Tibial nerve (tissue), 4 donors: ENCODE measurements at regions not wholly inside any gene's neighbourhood (a gene's known extent, or its start where the extent isn't known, plus 50 kb on each side); places are given as distances from the start of the nearest gene placed in this dataset.

Experiments
- DNase-seq, 2 donors: peaks; one replicate each; pipeline ENCODE4 v3.0.0-alpha.2; 2019; ENCODE audit warnings: low spot score in 2 of 2
- H3K27ac ChIP-seq, 4 donors: fragments of 200-600 bp; sonication (generic) in 3 of 4; one replicate each; pipeline ENCODE4 v1.5.1; 2017 to 2019; ENCODE audit warnings: mild to moderate bottlenecking in 1 of 4
- H3K27me3 ChIP-seq, 2 donors: fragments of 200-600 bp; sonication (generic) in 1 of 2; one replicate each; pipeline versions ENCODE4 v1.5.1 to v1.6.0; 2017 to 2019
- H3K36me3 ChIP-seq, 3 donors: fragments of 200-600 bp; sonication (generic); one replicate each; pipeline ENCODE4 v1.5.1; 2018 to 2019
- H3K4me1 ChIP-seq, 4 donors: fragments of 200-600 bp; sonication (generic) in 3 of 4; one replicate each; pipeline ENCODE4 v1.5.1; 2017 to 2019
- H3K4me3 ChIP-seq, 4 donors: fragments of 200-600 bp; sonication (generic) in 3 of 4; one replicate each; pipeline ENCODE4 v1.5.1; 2017 to 2019; ENCODE audit warnings: mild to moderate bottlenecking in 1 of 4, moderate library complexity in 1 of 4
- H3K9me3 ChIP-seq, 4 donors: fragments of 200-600 bp; sonication (generic) in 3 of 4; one replicate each; pipeline ENCODE4 v1.5.1; 2017 to 2019
- CTCF ChIP-seq, 5 experiments: fragments of 200-600 bp in 3 of 5; fragments of 450-650 bp in 2 of 5; sonication (generic) in 3 of 5; IDR thresholded peaks; one replicate each; pipeline ENCODE4 v1.5.1; 2016 to 2019; ENCODE audit warnings: antibody characterized with exemption in 5 of 5, mild to moderate bottlenecking in 3 of 5, moderate library complexity in 2 of 5
- EP300 ChIP-seq, 2 donors: sonication (generic); formaldehyde crosslinking; IDR thresholded peaks; one replicate each; pipeline ENCODE4 v1.6.1; 2017; ENCODE audit warnings: antibody characterized with exemption in 2 of 2, mild to moderate bottlenecking in 1 of 2
- POLR2A ChIP-seq, 2 donors: fragments of 450-650 bp; IDR thresholded peaks; one replicate each; pipeline ENCODE4 v1.6.1; 2017; ENCODE audit warnings: antibody characterized with exemption in 2 of 2, mild to moderate bottlenecking in 2 of 2, moderate library complexity in 2 of 2
- WGBS, 2 donors: methylation state at CpG; one replicate each; pipeline ENCODE4 v1.1.5; 2018; 5-methylcytosine and 5-hydroxymethylcytosine counted together

- no peaks in the 10 kb centered on the region for H3K9me3 ChIP-seq
- no peaks in the 10 kb centered on the region for H3K27me3 ChIP-seq
- DNase-seq: no peak
- WGBS, 2 donors: 72 to 75% methylated on average over 1 of the region's 1 CpG
- no peaks in the 10 kb centered on the region for H3K4me1 ChIP-seq
- H3K36me3 ChIP-seq: no peaks in the 10 kb centered on the region
- TF ChIP-seq EP300 (IDR thresholded peaks at IDR 0.05) (no peak), CTCF (IDR thresholded peaks at IDR 0.05) (no peak), POLR2A (IDR thresholded peaks at IDR 0.05) (no peak)
- H3K27ac ChIP-seq: no peak overlapping the region
- H3K4me3 ChIP-seq: no peak overlapping the region
Observed at GRCh38 chr1:14321422-14321821, 277.1 kb upstream of the KAZN start.

- H3K9me3 ChIP-seq: no peaks in the 10 kb centered on the region
- no peak for TF ChIP-seq POLR2A (IDR thresholded peaks at IDR 0.05)
- TF ChIP-seq EP300 (IDR thresholded peaks at IDR 0.05): no peak
- TF ChIP-seq CTCF (IDR thresholded peaks at IDR 0.05): no peak
- no peak overlapping the region for H3K27ac ChIP-seq
- no peak for DNase-seq
- whole genome bisulfite sequencing, 2 donors: 37 to 48% methylated on average over 2 of the region's 2 CpGs
- H3K4me1 ChIP-seq: no peaks in the 10 kb centered on the region
- no peaks in the 10 kb centered on the region for H3K27me3 ChIP-seq
- H3K4me3 ChIP-seq: no peak overlapping the region
- no peaks in the 10 kb centered on the region for H3K36me3 ChIP-seq
Observed at GRCh38 chr1:14323568-14324247, 274.8 kb upstream of the KAZN start.

- H3K36me3 ChIP-seq: no peaks in the 10 kb centered on the region
- no peaks in the 10 kb centered on the region for H3K27me3 ChIP-seq
- no peak overlapping the region for H3K4me3 ChIP-seq
- H3K4me1 ChIP-seq: no peaks in the 10 kb centered on the region
- no peaks in the 10 kb centered on the region for H3K9me3 ChIP-seq
- no peak overlapping the region for H3K27ac ChIP-seq
- TF ChIP-seq POLR2A (IDR thresholded peaks at IDR 0.05) (no peak), EP300 (IDR thresholded peaks at IDR 0.05) (no peak), CTCF (IDR thresholded peaks at IDR 0.05) (no peak)
- no peak for DNase-seq
- 37 to 48% methylated on average over 2 of the region's 2 CpGs for WGBS, 2 donors
Observed at GRCh38 chr1:14324248-14324630, 274.2 kb upstream of the KAZN start.

- H3K4me3 ChIP-seq: no peak overlapping the region
- no peak for DNase-seq
- no peaks in the 10 kb centered on the region for H3K36me3 ChIP-seq
- H3K27me3 ChIP-seq: no peaks in the 10 kb centered on the region
- WGBS, 2 donors: 81 to 86% methylated on average over 3 of the region's 3 CpGs
- no peak overlapping the region for H3K27ac ChIP-seq
- TF ChIP-seq EP300 (IDR thresholded peaks at IDR 0.05) (no peak), CTCF (IDR thresholded peaks at IDR 0.05) (no peak), POLR2A (IDR thresholded peaks at IDR 0.05) (no peak)
- H3K4me1 ChIP-seq: no peaks in the 10 kb centered on the region
- H3K9me3 ChIP-seq: peaks cover 0 to 15% (median 0%) of the 10 kb centered on the region in 4 donors
Observed at GRCh38 chr1:14326857-14327256, 271.6 kb upstream of the KAZN start.

GRCh38 chr1:14328685-14329084, 269.8 kb upstream of the KAZN start:
- Histone ChIP-seq H3K4me1 (peaks cover 0 to 3% (median 0%) of the 10 kb centered on the region in 4 donors), H3K36me3 (no peaks in the 10 kb centered on the region), H3K4me3 (no peak overlapping the region), H3K27me3 (no peaks in the 10 kb centered on the region), H3K27ac (no peak overlapping the region), H3K9me3 (peaks cover 0 to 15% (median 0%) of the 10 kb centered on the region in 4 donors)
- TF ChIP-seq CTCF (IDR thresholded peaks at IDR 0.05) (no peak), POLR2A (IDR thresholded peaks at IDR 0.05) (no peak), EP300 (IDR thresholded peaks at IDR 0.05) (no peak)
- no peak for DNase-seq
